ENCODE measurements at regions not wholly inside any gene's neighbourhood (a gene's known extent, or its start where the extent isn't known, plus 50 kb on each side); places are given as distances from the start of the nearest gene placed in this dataset.

GRCh38 chr7:17027143-17027788, 145.5 kb upstream of the AGR3 start:
- Histone ChIP-seq H3K27me3 (replicated peaks in 1 of 7) (no peaks in the 10 kb centered on the region), H3K36me3 (no peaks in the 10 kb centered on the region), H3K4me1 (peaks cover 0 to 45% (median 12%) of the 10 kb centered on the region in 6 donors), H3K4me3 (no peak overlapping the region), H3K9me3 (no peaks in the 10 kb centered on the region), H3K27ac (peak overlapping the region in 4 of 8 donors; percentile 24 to 58 (median 43))
- intact Hi-C loops (cut with DNase I; ENCODE audit: low total_unique reads): no loop called here
- TF ChIP-seq POLR2A (IDR thresholded peaks at IDR 0.05) (no peak), CTCF (IDR thresholded peaks at IDR 0.05 in 8 of 11, conservative IDR thresholded peaks at IDR 0.05 in 3 of 11) (no peak)
- WGBS, 5 donors: 67 to 89% (median 79%) methylated on average over 4 of the region's 4 CpGs
- no peak for DNase-seq

- Histone ChIP-seq H3K27ac (peak overlapping the region in 4 of 8 donors; percentile 24 to 58 (median 43)), H3K9me3 (no peaks in the 10 kb centered on the region), H3K36me3 (no peaks in the 10 kb centered on the region), H3K4me3 (no peak overlapping the region), H3K4me1 (peaks cover 0 to 45% (median 12%) of the 10 kb centered on the region in 6 donors), H3K27me3 (replicated peaks in 1 of 7) (no peaks in the 10 kb centered on the region)
- DNase-seq: no peak
- 67 to 100% (median 85%) methylated on average over 1 of the region's 1 CpG for WGBS, 5 donors
- TF ChIP-seq POLR2A (IDR thresholded peaks at IDR 0.05): no peak
- no peak for TF ChIP-seq POLR2AphosphoS5 (IDR thresholded peaks at IDR 0.05)
- no peak for TF ChIP-seq CTCF (IDR thresholded peaks at IDR 0.05 in 8 of 11, conservative IDR thresholded peaks at IDR 0.05 in 3 of 11)
- intact Hi-C loops (cut with DNase I; ENCODE audit: low total_unique reads): no loop called here
These were observed 146.0 kb upstream of the AGR3 start for GRCh38 chr7:17027789-17028152.

- no peak for TF ChIP-seq CTCF (IDR thresholded peaks at IDR 0.05 in 8 of 11, conservative IDR thresholded peaks at IDR 0.05 in 3 of 11)
- whole genome bisulfite sequencing, 5 donors: 69 to 88% (median 81%) methylated on average over 3 of the region's 3 CpGs
- Histone ChIP-seq H3K4me3 (no peak overlapping the region), H3K36me3 (no peaks in the 10 kb centered on the region), H3K9me3 (no peaks in the 10 kb centered on the region), H3K4me1 (peaks cover 0 to 45% (median 12%) of the 10 kb centered on the region in 6 donors), H3K27me3 (replicated peaks in 1 of 7) (no peaks in the 10 kb centered on the region), H3K27ac (peak overlapping the region in 4 of 8 donors; percentile 12 to 58 (median 40))
- no peak for DNase-seq
- intact Hi-C loops (cut with DNase I; ENCODE audit: low total_unique reads): no loop called here
These were observed 147.4 kb upstream of the AGR3 start for GRCh38 chr7:17029150-17029549.

- TF ChIP-seq POLR2AphosphoS5 (IDR thresholded peaks at IDR 0.05) (no peak), CTCF (IDR thresholded peaks at IDR 0.05 in 8 of 11, conservative IDR thresholded peaks at IDR 0.05 in 3 of 11) (no peak), POLR2A (IDR thresholded peaks at IDR 0.05) (no peak)
- Histone ChIP-seq H3K4me1 (peaks cover 0 to 45% (median 12%) of the 10 kb centered on the region in 6 donors), H3K27me3 (replicated peaks in 1 of 7) (no peaks in the 10 kb centered on the region), H3K9me3 (no peaks in the 10 kb centered on the region), H3K27ac (peak overlapping the region in 4 of 8 donors; percentile 1 to 58 (median 22)), H3K36me3 (no peaks in the 10 kb centered on the region), H3K4me3 (no peak overlapping the region)
- 0 to 10% (median 1%) methylated on average over 2 of the region's 2 CpGs for WGBS, 5 donors
- DNase-seq: no peak
- intact Hi-C loops (cut with DNase I; ENCODE audit: low total_unique reads): no loop called here
These were observed 148.8 kb upstream of the AGR3 start for GRCh38 chr7:17030559-17030958.

Measured in spleen (tissue), 11 donors.